ENCODE measurements at regions not wholly inside any gene's neighbourhood (a gene's known extent, or its start where the extent isn't known, plus 50 kb on each side); places are given as distances from the start of the nearest gene placed in this dataset.

DNA sequence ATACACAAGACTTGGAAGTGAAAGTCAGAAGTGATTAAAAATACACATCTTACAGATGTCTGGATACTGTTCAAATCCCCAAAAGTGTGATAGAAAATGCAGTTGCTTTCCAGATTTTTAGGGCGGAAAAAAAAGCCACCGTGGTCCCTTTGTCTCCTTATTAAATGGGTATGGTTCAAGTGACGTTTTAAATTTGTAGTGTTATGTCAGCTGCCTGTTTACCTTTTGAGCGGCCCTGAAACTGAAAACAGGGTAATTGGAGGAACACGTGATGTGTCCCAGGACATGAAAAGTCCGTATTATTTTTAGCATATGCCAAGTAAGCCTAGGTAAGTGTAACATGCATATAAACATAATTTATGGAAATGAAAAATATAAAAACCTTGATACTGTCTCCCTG lies 109.0 kb upstream of the PDZRN3 start:
- Histone ChIP-seq H3K27ac (ENCODE audit: low read depth, low read length) (no peak overlapping the region), H3K27me3 (ENCODE audit: control insufficient read depth in 2 of 2, insufficient read depth in 2 of 2, low read length in 2 of 2) (no peaks in the 10 kb centered on the region), H3K9me3 (ENCODE audit: control insufficient read depth in 2 of 3, low read length in 3 of 3) (no peaks in the 10 kb centered on the region), H3K4me3 (ENCODE audit: low read length) (no peak overlapping the region), H3K4me1 (ENCODE audit: control insufficient read depth in 2 of 2, insufficient read depth in 2 of 2, low read length in 2 of 2) (no peaks in the 10 kb centered on the region), H3K36me3 (ENCODE audit: control insufficient read depth in 2 of 3, insufficient read depth in 3 of 3, low read length in 3 of 3) (no peaks in the 10 kb centered on the region)
- CTCF ChIA-PET, result no interaction called here
- no peak overlapping the region for H3K4me3 Mint-ChIP-seq
- H3K27ac Mint-ChIP-seq, result no peak overlapping the region
- intact Hi-C loops (cut with micrococcal nuclease), result no loop called here
- POLR2A ChIA-PET, result no interaction called here
- ATAC-seq, result no peak
- no peaks in the 10 kb centered on the region for H3K4me1 Mint-ChIP-seq
- DNase-seq, result no peak
- H3K9me3 Mint-ChIP-seq, result peaks cover 0 to 10% (median 4%) of the 10 kb centered on the region in 11 donors
- no peaks in the 10 kb centered on the region for H3K36me3 Mint-ChIP-seq
- no peaks in the 10 kb centered on the region for H3K27me3 Mint-ChIP-seq

DNA sequence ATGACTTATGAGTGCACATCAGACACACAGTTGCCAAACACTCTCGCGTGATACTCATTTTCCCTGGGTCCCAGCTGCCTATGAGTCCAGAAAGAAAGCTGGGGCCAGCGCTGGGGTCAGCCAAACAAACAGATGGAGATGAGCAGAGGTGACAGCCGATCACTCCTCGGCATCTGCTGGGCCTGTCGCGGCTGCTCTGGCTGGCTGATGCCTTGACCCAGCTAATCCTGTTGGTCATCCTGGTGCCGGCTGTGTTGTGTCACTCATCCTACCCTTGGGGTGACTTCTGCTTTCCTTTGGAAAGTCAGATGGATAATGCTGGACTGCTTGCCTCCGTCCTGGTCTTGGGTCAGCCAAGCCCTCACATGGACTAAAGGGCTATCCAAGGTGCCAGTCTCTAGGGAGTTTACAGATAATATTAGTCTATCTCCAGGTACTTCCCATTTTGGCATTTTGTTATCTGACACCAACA lies 105.3 kb upstream of the PDZRN3 start:
- intact Hi-C loops (cut with micrococcal nuclease), result no loop called here
- H3K27ac ChIP-seq (ENCODE audit: low read depth, low read length), result no peak overlapping the region

DNA sequence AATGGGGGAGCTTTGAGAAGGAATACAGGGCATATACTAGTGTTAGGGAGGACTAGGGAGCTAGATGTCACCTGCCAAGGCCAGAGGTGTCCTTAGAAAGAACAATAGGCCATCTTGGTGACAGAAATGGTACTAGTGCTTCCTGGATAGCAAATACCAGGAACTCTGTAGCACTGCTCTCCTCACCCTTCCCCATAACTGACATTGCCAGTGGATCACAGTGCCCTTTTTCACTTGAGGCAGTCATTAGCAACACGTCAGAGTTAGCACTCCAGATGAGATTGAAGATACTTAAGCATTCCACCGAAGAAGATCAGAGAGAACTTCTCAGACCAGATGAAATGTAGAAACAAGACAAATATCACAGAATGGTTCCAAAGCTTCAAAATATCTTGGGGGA lies 103.1 kb upstream of the PDZRN3 start:
- H3K36me3 Mint-ChIP-seq, result no peaks in the 10 kb centered on the region
- POLR2A ChIA-PET, result no interaction called here
- Histone ChIP-seq H3K4me1 (ENCODE audit: control insufficient read depth in 2 of 2, insufficient read depth in 2 of 2, low read length in 2 of 2) (no peaks in the 10 kb centered on the region), H3K27ac (ENCODE audit: low read depth, low read length) (no peak overlapping the region), H3K36me3 (ENCODE audit: control insufficient read depth in 2 of 3, insufficient read depth in 3 of 3, low read length in 3 of 3) (no peaks in the 10 kb centered on the region), H3K4me3 (ENCODE audit: low read length) (no peak overlapping the region), H3K27me3 (ENCODE audit: control insufficient read depth in 2 of 2, insufficient read depth in 2 of 2, low read length in 2 of 2) (no peaks in the 10 kb centered on the region), H3K9me3 (ENCODE audit: control insufficient read depth in 2 of 3, low read length in 3 of 3) (no peaks in the 10 kb centered on the region)
- ATAC-seq (no peak), DNase-seq (no peak)
- no peaks in the 10 kb centered on the region for H3K27me3 Mint-ChIP-seq
- no peak overlapping the region for H3K27ac Mint-ChIP-seq
- CTCF ChIA-PET, result no interaction called here
- H3K9me3 Mint-ChIP-seq, result peaks cover 0 to 11% (median 5%) of the 10 kb centered on the region in 11 donors
- intact Hi-C loops (cut with micrococcal nuclease), result no loop called here
- H3K4me3 Mint-ChIP-seq, result no peak overlapping the region
- H3K4me1 Mint-ChIP-seq, result no peaks in the 10 kb centered on the region

More for the DNA sequence above, 105.3 kb upstream of the PDZRN3 start:
- Histone ChIP-seq H3K36me3 (ENCODE audit: control insufficient read depth in 2 of 3, insufficient read depth in 3 of 3, low read length in 3 of 3) (no peaks in the 10 kb centered on the region), H3K9me3 (ENCODE audit: control insufficient read depth in 2 of 3, low read length in 3 of 3) (no peaks in the 10 kb centered on the region), H3K4me3 (ENCODE audit: low read length) (no peak overlapping the region), H3K27me3 (ENCODE audit: control insufficient read depth in 2 of 2, insufficient read depth in 2 of 2, low read length in 2 of 2) (no peaks in the 10 kb centered on the region), H3K4me1 (ENCODE audit: control insufficient read depth in 2 of 2, insufficient read depth in 2 of 2, low read length in 2 of 2) (no peaks in the 10 kb centered on the region)
- no peak for DNase-seq
- ChIA-PET CTCF (no interaction called here), POLR2A (no interaction called here)
- Mint-ChIP-seq H3K4me1 (no peaks in the 10 kb centered on the region), H3K27me3 (no peaks in the 10 kb centered on the region), H3K36me3 (no peaks in the 10 kb centered on the region), H3K4me3 (no peak overlapping the region), H3K9me3 (peaks cover 0 to 8% (median 4%) of the 10 kb centered on the region in 11 donors), H3K27ac (no peak overlapping the region)
- ATAC-seq, result no peak

DNA sequence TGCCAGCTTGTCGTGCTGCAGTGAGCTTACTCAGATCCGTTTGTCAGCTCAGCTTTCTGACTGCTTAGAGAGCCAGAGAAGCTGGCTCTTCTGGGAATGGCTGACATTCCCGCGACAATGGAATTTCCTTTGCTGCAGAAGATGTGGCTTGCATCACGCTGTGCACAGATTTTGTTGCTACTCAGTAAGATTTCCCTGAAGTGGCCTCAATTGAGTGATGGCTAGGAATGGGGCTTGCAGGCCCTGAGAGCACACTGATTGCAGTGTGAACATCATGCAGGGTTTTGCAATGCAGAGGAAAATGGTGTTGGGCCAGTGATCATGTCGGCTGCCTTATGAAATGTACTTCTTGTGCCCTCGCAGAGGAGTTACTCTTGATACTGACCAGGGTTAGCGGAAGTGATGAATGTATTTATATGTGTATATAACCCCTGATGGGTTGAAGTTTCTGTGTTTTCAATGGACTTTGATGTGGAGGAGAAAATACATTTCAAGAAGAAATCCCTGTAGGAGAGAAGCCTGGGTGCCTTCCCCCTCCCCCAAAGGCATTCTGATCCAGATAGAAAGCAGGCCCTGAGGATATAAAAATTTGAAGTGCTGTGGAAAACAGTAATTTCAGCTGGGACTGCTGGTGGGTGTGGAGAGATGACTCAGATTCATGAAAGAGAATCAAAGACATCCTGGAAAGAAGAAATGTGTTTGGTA lies 102.5 kb upstream of the PDZRN3 start:
- H3K4me3 ChIP-seq (ENCODE audit: low read length), result no peak overlapping the region
- no peaks in the 10 kb centered on the region for H3K27me3 ChIP-seq (ENCODE audit: control insufficient read depth in 2 of 2, insufficient read depth in 2 of 2, low read length in 2 of 2)
- H3K4me3 Mint-ChIP-seq, result no peak overlapping the region
- no peaks in the 10 kb centered on the region for H3K4me1 ChIP-seq (ENCODE audit: control insufficient read depth in 2 of 2, insufficient read depth in 2 of 2, low read length in 2 of 2)
- no peaks in the 10 kb centered on the region for H3K36me3 Mint-ChIP-seq
- ChIA-PET CTCF (no interaction called here), POLR2A (no interaction called here)
- intact Hi-C loops (cut with micrococcal nuclease), result no loop called here
- H3K9me3 Mint-ChIP-seq, result peaks cover 0 to 11% (median 5%) of the 10 kb centered on the region in 11 donors
- H3K36me3 ChIP-seq (ENCODE audit: control insufficient read depth in 2 of 3, insufficient read depth in 3 of 3, low read length in 3 of 3), result no peaks in the 10 kb centered on the region
- H3K9me3 ChIP-seq (ENCODE audit: control insufficient read depth in 2 of 3, low read length in 3 of 3), result no peaks in the 10 kb centered on the region
- no peak overlapping the region for H3K27ac ChIP-seq (ENCODE audit: low read depth, low read length)
- H3K27me3 Mint-ChIP-seq, result no peaks in the 10 kb centered on the region
- ATAC-seq, result no peak
- no peak overlapping the region for H3K27ac Mint-ChIP-seq
- H3K4me1 Mint-ChIP-seq, result no peaks in the 10 kb centered on the region
- DNase-seq, result no peak

DNA sequence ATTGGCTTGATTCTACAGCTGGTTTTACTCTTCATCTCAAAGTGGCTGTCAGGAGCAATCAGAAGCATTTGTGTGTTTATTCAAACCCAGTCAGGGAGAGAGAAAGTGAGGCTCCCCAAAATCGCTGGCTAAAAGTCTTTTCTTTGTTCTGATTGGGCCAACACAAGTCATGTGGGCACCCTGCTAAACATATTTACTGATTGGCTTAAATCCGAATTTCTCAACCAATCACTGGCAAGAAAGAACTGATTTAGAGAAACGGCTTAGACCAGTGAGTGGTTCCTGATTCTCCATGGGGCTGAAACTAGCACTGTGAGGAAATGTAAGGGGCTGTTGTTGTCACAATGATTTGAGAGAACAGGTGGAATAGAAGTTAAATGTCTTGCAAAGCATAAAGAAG lies 98.9 kb upstream of the PDZRN3 start:
- POLR2A ChIA-PET, result no interaction called here
- intact Hi-C loops (cut with micrococcal nuclease), result no loop called here
- Mint-ChIP-seq H3K27me3 (peaks cover 0 to 5% (median 0%) of the 10 kb centered on the region in 5 donors), H3K36me3 (no peaks in the 10 kb centered on the region), H3K4me1 (no peaks in the 10 kb centered on the region), H3K9me3 (peaks cover 0 to 10% (median 3%) of the 10 kb centered on the region in 11 donors), H3K4me3 (no peak overlapping the region), H3K27ac (no peak overlapping the region)
- Histone ChIP-seq H3K9me3 (ENCODE audit: control insufficient read depth in 2 of 3, low read length in 3 of 3) (no peaks in the 10 kb centered on the region), H3K27me3 (ENCODE audit: control insufficient read depth in 2 of 2, insufficient read depth in 2 of 2, low read length in 2 of 2) (no peaks in the 10 kb centered on the region), H3K36me3 (ENCODE audit: control insufficient read depth in 2 of 3, insufficient read depth in 3 of 3, low read length in 3 of 3) (no peaks in the 10 kb centered on the region), H3K4me1 (ENCODE audit: control insufficient read depth in 2 of 2, insufficient read depth in 2 of 2, low read length in 2 of 2) (no peaks in the 10 kb centered on the region), H3K27ac (ENCODE audit: low read depth, low read length) (no peak overlapping the region), H3K4me3 (ENCODE audit: low read length) (no peak overlapping the region)
- ATAC-seq, result no peak
- CTCF ChIA-PET, result no interaction called here
- DNase-seq, result no peak

DNA sequence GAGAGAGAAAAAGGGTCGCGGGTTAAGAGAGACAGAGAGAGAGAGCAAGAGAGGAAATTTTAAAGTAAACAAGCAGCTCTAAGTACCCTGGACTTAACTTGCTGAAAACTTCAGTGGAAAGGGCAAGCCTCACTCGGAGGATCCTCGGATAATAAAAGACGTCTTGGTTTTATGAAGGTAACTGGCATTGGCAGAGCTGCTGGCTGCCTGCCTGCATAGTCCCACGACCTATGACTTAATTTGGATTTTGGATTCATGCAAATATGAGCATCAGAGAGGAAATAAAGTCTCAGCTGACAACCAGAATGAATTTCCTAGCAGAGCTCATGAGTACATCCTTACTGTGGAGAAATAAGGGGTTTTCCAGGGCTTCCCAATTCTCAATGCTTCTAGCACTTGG lies 95.1 kb upstream of the PDZRN3 start:
- ChIA-PET POLR2A (no interaction called here), CTCF (no interaction called here)
- Mint-ChIP-seq H3K36me3 (no peaks in the 10 kb centered on the region), H3K4me3 (no peak overlapping the region), H3K4me1 (no peaks in the 10 kb centered on the region), H3K9me3 (peaks cover 0 to 6% (median 3%) of the 10 kb centered on the region in 11 donors), H3K27me3 (peaks cover 0 to 5% (median 0%) of the 10 kb centered on the region in 5 donors), H3K27ac (no peak overlapping the region)
- intact Hi-C loops (cut with micrococcal nuclease), result no loop called here
- no peaks in the 10 kb centered on the region for H3K9me3 ChIP-seq (ENCODE audit: control insufficient read depth in 2 of 3, low read length in 3 of 3)
- H3K27me3 ChIP-seq (ENCODE audit: control insufficient read depth in 2 of 2, insufficient read depth in 2 of 2, low read length in 2 of 2), result no peaks in the 10 kb centered on the region
- no peak overlapping the region for H3K4me3 ChIP-seq (ENCODE audit: low read length)
- no peak for ATAC-seq
- no peak for DNase-seq
- H3K27ac ChIP-seq (ENCODE audit: low read depth, low read length), result no peak overlapping the region
- no peaks in the 10 kb centered on the region for H3K4me1 ChIP-seq (ENCODE audit: control insufficient read depth in 2 of 2, insufficient read depth in 2 of 2, low read length in 2 of 2)
- H3K36me3 ChIP-seq (ENCODE audit: control insufficient read depth in 2 of 3, insufficient read depth in 3 of 3, low read length in 3 of 3), result no peaks in the 10 kb centered on the region

DNA sequence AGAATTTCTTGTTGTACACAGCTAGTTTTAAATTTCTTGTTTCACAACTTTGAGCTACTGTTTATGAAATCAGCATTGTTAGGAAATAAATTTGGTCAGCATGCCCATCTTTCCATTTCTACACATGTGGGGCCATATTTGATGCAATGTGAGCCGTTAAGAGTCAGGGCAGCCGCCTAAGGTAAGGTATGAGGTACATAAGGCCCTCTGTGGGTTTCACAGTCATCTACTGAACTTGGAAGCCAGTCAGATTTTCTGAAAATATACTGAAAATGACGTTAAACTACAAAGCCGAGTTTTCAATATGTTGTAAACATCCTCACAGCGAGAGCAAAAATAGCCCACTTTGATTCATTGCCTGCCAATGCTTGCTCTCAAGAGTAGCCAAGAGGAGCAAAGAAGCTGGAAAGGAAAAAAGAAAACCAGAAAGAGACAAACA lies 94.7 kb upstream of the PDZRN3 start:
- no peaks in the 10 kb centered on the region for H3K4me1 ChIP-seq (ENCODE audit: control insufficient read depth in 2 of 2, insufficient read depth in 2 of 2, low read length in 2 of 2)
- Mint-ChIP-seq H3K4me1 (no peaks in the 10 kb centered on the region), H3K4me3 (no peak overlapping the region), H3K27ac (no peak overlapping the region), H3K27me3 (peaks cover 0 to 5% (median 0%) of the 10 kb centered on the region in 5 donors), H3K9me3 (peaks cover 0 to 6% (median 3%) of the 10 kb centered on the region in 11 donors), H3K36me3 (no peaks in the 10 kb centered on the region)
- CTCF ChIA-PET, result no interaction called here
- intact Hi-C loops (cut with micrococcal nuclease), result no loop called here
- POLR2A ChIA-PET, result no interaction called here
- H3K9me3 ChIP-seq (ENCODE audit: control insufficient read depth in 2 of 3, low read length in 3 of 3), result no peaks in the 10 kb centered on the region
- no peaks in the 10 kb centered on the region for H3K27me3 ChIP-seq (ENCODE audit: control insufficient read depth in 2 of 2, insufficient read depth in 2 of 2, low read length in 2 of 2)
- no peak for DNase-seq
- H3K4me3 ChIP-seq (ENCODE audit: low read length), result no peak overlapping the region
- no peaks in the 10 kb centered on the region for H3K36me3 ChIP-seq (ENCODE audit: control insufficient read depth in 2 of 3, insufficient read depth in 3 of 3, low read length in 3 of 3)
- no peak for ATAC-seq
- no peak overlapping the region for H3K27ac ChIP-seq (ENCODE audit: low read depth, low read length)

Measured in naive thymus-derived CD4-positive, alpha-beta T cell (primary cell).